ENCODE measurements at regions not wholly inside any gene's neighbourhood (a gene's known extent, or its start where the extent isn't known, plus 50 kb on each side); places are given as distances from the start of the nearest gene placed in this dataset.

GRCh38 chr2:107005853-107006252, 119.9 kb upstream of the ST6GAL2 start:
- no peak overlapping the region for H3K4me3 ChIP-seq (ENCODE audit: low read depth, low read length)
- POLR2A ChIA-PET, result no interaction called here
- CTCF ChIA-PET, result interaction anchor here (1.3 kb wide), 1 partner anchor 21 kb away, joined by 3 read pairs; no protein-coding TSS in a partner anchor
- no peak for TF ChIP-seq CTCF (IDR thresholded peaks at IDR 0.05; ENCODE audit: insufficient read depth, low read length, missing control alignments)
- DNase-seq (ENCODE audit: low read depth, low spot score), result no peak

DNA sequence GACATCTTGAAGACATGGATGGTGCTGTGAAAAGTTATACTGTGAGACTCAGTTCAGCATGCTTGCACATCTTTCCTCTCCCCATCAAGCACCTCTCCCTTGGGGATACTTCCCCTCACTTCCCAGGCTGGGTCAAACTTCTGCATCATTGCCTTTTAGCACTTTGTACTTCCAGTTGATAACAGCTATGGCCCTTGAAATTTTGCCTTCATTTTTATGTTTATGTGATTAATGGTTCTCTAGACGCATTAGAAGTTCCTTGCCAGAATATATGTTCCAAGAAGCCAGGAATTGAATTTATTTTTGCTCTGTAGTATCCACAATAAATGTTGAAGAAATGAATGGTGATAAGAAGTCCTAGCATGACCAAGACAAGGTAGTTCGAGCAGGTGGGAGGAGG, 120.9 kb upstream of the ST6GAL2 start:
- DNase-seq (ENCODE audit: low read depth, low spot score), result no peak
- TF ChIP-seq CTCF (IDR thresholded peaks at IDR 0.05; ENCODE audit: insufficient read depth, low read length, missing control alignments), result no peak
- CTCF ChIA-PET, result no interaction called here
- POLR2A ChIA-PET, result no interaction called here
- H3K4me3 ChIP-seq (ENCODE audit: low read depth, low read length), result no peak overlapping the region

- no peak for DNase-seq (ENCODE audit: low read depth, low spot score)
- CTCF ChIA-PET, result no interaction called here
- no peak overlapping the region for H3K4me3 ChIP-seq (ENCODE audit: low read depth, low read length)
- no peak for TF ChIP-seq CTCF (IDR thresholded peaks at IDR 0.05; ENCODE audit: insufficient read depth, low read length, missing control alignments)
- POLR2A ChIA-PET, result no interaction called here
These were observed 122.0 kb upstream of the ST6GAL2 start for GRCh38 chr2:107007927-107008326.

DNA sequence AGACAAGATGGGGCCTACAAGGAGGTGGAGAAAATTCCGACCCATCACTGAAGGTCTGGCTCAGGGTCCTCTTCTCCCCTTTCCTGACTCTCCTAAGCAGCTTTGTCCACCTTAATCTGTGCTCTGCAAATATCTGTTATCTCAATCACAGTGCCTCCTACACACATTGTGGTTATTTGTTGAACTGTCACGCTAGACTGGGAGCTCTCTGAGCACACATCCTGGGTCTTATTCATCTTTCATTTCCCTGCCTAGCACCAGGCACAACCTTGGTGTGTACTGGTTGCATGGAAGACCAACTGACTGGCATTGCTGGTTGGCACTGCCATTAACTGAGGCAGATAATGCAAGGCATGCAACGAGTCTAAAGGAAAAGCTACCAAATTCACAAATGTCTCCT, 122.9 kb upstream of the ST6GAL2 start:
- POLR2A ChIA-PET, result no interaction called here
- TF ChIP-seq CTCF (IDR thresholded peaks at IDR 0.05; ENCODE audit: insufficient read depth, low read length, missing control alignments), result no peak
- CTCF ChIA-PET, result no interaction called here
- DNase-seq (ENCODE audit: low read depth, low spot score), result no peak
- H3K4me3 ChIP-seq (ENCODE audit: low read depth, low read length), result no peak overlapping the region

GRCh38 chr2:107009275-107009674, 123.3 kb upstream of the ST6GAL2 start:
- no peak for DNase-seq (ENCODE audit: low read depth, low spot score)
- no peak for TF ChIP-seq CTCF (IDR thresholded peaks at IDR 0.05; ENCODE audit: insufficient read depth, low read length, missing control alignments)
- POLR2A ChIA-PET, result no interaction called here
- CTCF ChIA-PET, result no interaction called here
- no peak overlapping the region for H3K4me3 ChIP-seq (ENCODE audit: low read depth, low read length)

DNA sequence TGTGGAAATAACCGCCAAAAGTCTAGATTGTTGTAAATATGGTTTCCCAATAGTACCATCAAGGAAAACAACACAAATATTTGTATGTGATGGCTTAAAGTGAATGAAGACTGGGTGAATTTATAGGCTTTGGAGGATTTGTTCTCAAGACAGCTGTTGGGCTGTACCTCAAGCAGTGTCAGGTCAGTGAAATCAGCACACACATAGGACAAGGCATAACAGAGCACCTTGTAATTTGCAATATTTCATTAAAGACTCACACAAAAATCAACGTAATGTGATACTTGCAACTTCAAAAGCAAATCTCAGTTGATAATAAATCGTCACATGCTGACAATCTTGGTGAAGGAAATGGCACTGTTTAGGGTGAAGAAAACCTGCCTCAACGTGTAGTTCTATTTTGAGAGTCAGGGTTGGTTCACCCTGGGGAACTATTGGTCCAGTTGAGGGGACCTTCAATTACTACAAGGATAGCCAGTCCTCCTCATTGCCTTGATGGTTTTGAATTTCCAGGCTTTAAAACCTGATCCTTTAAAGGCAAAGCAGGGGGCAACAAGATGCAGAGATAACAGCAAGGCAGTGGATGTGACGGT, 126.8 kb upstream of the ST6GAL2 start:
- no peak overlapping the region for H3K4me3 ChIP-seq (ENCODE audit: low read depth, low read length)
- DNase-seq (ENCODE audit: low read depth, low spot score), result no peak
- ChIA-PET POLR2A (no interaction called here), CTCF (interaction anchor here (1.0 kb wide), 1 partner anchor 129 kb away, joined by 3 read pairs; no protein-coding TSS in a partner anchor)
- TF ChIP-seq CTCF (IDR thresholded peaks at IDR 0.05; ENCODE audit: insufficient read depth, low read length, missing control alignments), result no peak
